WTC11 (cell line): ENCODE measurements at regions not wholly inside any gene's neighbourhood (a gene's known extent, or its start where the extent isn't known, plus 50 kb on each side); places are given as distances from the start of the nearest gene placed in this dataset.

ENCODE experiments used
- ATAC-seq: fragments of 200-7000 bp; cut with Tn5 transposase; 2 replicates; pipeline ENCODE4 v1.10.0; 2021; ENCODE audit warnings: mild to moderate bottlenecking, moderate library complexity
- CTCF ChIA-PET: fragments of 300-600 bp; sonication (Branson Sonifier 250); formaldehyde crosslinking; loops from one replicate; lab custom pipeline; 2021; ENCODE audit warnings: antibody characterized with exemption; lab: Charles Lee
- POLR2A ChIA-PET: fragments of 350-600 bp; sonication (Branson Sonifier 250); formaldehyde crosslinking; loops from one replicate; lab custom pipeline; 2021; ENCODE audit warnings: antibody characterized with exemption; lab: Charles Lee
- DNase-seq: peaks from one replicate; pipeline ENCODE4 v3.0.0; 2021; ENCODE audit warnings: low spot score
- H3K27ac Mint-ChIP-seq: 2 replicates; pipeline ENCODE4 v1.8.0; 2021; ENCODE audit warnings: mixed read lengths
- H3K27me3 Mint-ChIP-seq: 2 replicates; pipeline ENCODE4 v1.8.0; 2021; ENCODE audit warnings: low read depth, mild to moderate bottlenecking, moderate library complexity, mixed read lengths
- H3K36me3 Mint-ChIP-seq: 2 replicates; pipeline ENCODE4 v1.8.0; 2021; ENCODE audit warnings: mixed read lengths
- H3K4me1 Mint-ChIP-seq: 2 replicates; pipeline ENCODE4 v1.8.0; 2022; ENCODE audit warnings: mixed read lengths
- H3K4me3 Mint-ChIP-seq: 2 replicates; pipeline ENCODE4 v1.8.0; 2021; ENCODE audit warnings: mild to moderate bottlenecking, moderate library complexity, mixed read lengths
- H3K9me3 Mint-ChIP-seq: 2 replicates; pipeline ENCODE4 v1.8.0; 2021; ENCODE audit warnings: mixed read lengths
- FOXK1 ChIP-seq: sonication (generic); formaldehyde crosslinking; IDR thresholded peaks from 2 replicates; pipeline ENCODE4 v1.8.0; 2022; ENCODE audit warnings: mild to moderate bottlenecking, moderate library complexity, missing genetic modification reagents
- MYBL2 ChIP-seq: sonication (generic); formaldehyde crosslinking; IDR thresholded peaks from 2 replicates; pipeline ENCODE4 v1.8.1; 2023; ENCODE audit warnings: mild to moderate bottlenecking, moderate library complexity, missing genetic modification reagents
- RELA ChIP-seq: sonication (generic); formaldehyde crosslinking; IDR thresholded peaks from 2 replicates; pipeline ENCODE4 v1.8.1; 2022; ENCODE audit warnings: missing genetic modification reagents, mild to moderate bottlenecking, borderline replicate concordance
- SMAD4 ChIP-seq: sonication (generic); formaldehyde crosslinking; IDR thresholded peaks from 2 replicates; pipeline ENCODE4 v1.8.0; 2022; ENCODE audit warnings: mild to moderate bottlenecking, missing genetic modification reagents
- ZNF138 ChIP-seq: sonication (generic); formaldehyde crosslinking; conservative IDR thresholded peaks from 2 replicates; pipeline ENCODE4 v1.8.1; 2022; ENCODE audit warnings: mild to moderate bottlenecking, moderate library complexity, missing genetic modification reagents
- ZNF416 ChIP-seq: fragments of 250-450 bp; sonication (Bioruptor Pico); IDR thresholded peaks from 2 replicates; pipeline ENCODE4 v1.9.0; 2021; ENCODE audit warnings: mild to moderate bottlenecking, inconsistent platforms
- ZNF423 ChIP-seq: fragments of 250-450 bp; sonication (Bioruptor Pico); IDR thresholded peaks from 2 replicates; pipeline ENCODE4 v2.1.2; 2022; ENCODE audit warnings: mild to moderate bottlenecking, moderate library complexity
- TF ChIP-seq, protein P1 (sequence below): sonication (generic); formaldehyde crosslinking; conservative IDR thresholded peaks from 2 replicates; pipeline ENCODE4 v1.8.1; 2022; ENCODE audit warnings: mild to moderate bottlenecking, missing genetic modification reagents
- TF ChIP-seq, protein P2 (sequence below): sonication (generic); formaldehyde crosslinking; IDR thresholded peaks from 2 replicates; pipeline ENCODE4 v1.8.0; 2022; ENCODE audit warnings: mild to moderate bottlenecking, missing genetic modification reagents
- TF ChIP-seq, protein P3 (sequence below): sonication (generic); formaldehyde crosslinking; IDR thresholded peaks from 2 replicates; pipeline ENCODE4 v1.8.1; 2023; ENCODE audit warnings: mild to moderate bottlenecking, missing genetic modification reagents, moderate library complexity
- TF ChIP-seq, protein P4 (sequence below): sonication (generic); formaldehyde crosslinking; IDR thresholded peaks from 2 replicates; pipeline ENCODE4 v1.8.1; 2023; ENCODE audit warnings: mild to moderate bottlenecking, missing genetic modification reagents, borderline replicate concordance
- TF ChIP-seq, protein P5 (sequence below): sonication (generic); formaldehyde crosslinking; IDR thresholded peaks from 2 replicates; pipeline ENCODE4 v1.8.0; 2023; ENCODE audit warnings: missing genetic modification reagents, mild to moderate bottlenecking, borderline replicate concordance
- TF ChIP-seq, protein P6 (sequence below): sonication (generic); formaldehyde crosslinking; IDR thresholded peaks from 2 replicates; pipeline ENCODE4 v1.8.1; 2022; ENCODE audit warnings: low read depth, missing genetic modification reagents, borderline replicate concordance

DNA sequence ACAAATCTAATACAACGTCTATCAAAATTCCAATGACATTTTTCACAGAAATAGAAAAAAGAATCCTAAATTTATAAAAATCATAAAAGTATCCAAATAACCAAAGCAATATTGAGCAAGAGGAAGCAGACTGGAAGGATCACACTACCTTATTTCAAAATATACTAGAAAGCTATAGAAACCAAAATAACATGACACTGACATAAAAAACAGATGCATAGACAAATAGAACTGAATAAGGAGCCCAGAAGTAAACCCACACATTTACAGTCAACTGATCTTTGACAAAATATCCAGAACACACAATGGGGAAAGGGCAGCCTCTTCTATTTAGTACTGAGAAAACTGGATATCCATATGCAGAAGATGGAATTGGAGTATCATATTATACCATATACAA, 217.5 kb downstream of the MACC1 start:
- H3K27ac Mint-ChIP-seq, result no peak overlapping the region; the same call in 1 of the 2 replicates
- H3K9me3 Mint-ChIP-seq, result peaks cover 2% of the 10 kb centered on the region; the same call in 1 of the 2 replicates
- TF ChIP-seq, protein P1, sequence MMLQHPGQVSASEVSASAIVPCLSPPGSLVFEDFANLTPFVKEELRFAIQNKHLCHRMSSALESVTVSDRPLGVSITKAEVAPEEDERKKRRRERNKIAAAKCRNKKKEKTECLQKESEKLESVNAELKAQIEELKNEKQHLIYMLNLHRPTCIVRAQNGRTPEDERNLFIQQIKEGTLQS (CRISPR knock-in tag), result no peak
- TF ChIP-seq, protein P2, sequence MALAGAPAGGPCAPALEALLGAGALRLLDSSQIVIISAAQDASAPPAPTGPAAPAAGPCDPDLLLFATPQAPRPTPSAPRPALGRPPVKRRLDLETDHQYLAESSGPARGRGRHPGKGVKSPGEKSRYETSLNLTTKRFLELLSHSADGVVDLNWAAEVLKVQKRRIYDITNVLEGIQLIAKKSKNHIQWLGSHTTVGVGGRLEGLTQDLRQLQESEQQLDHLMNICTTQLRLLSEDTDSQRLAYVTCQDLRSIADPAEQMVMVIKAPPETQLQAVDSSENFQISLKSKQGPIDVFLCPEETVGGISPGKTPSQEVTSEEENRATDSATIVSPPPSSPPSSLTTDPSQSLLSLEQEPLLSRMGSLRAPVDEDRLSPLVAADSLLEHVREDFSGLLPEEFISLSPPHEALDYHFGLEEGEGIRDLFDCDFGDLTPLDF, result no peak
- TF ChIP-seq SMAD4 (CRISPR knock-in tag) (no peak), FOXK1 (CRISPR knock-in tag) (no peak), MYBL2 (CRISPR knock-in tag) (no peak)
- TF ChIP-seq, protein P3, sequence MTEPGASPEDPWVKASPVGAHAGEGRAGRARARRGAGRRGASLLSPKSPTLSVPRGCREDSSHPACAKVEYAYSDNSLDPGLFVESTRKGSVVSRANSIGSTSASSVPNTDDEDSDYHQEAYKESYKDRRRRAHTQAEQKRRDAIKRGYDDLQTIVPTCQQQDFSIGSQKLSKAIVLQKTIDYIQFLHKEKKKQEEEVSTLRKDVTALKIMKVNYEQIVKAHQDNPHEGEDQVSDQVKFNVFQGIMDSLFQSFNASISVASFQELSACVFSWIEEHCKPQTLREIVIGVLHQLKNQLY (CRISPR knock-in tag), result no peak
- CTCF ChIA-PET, result no interaction called here
- POLR2A ChIA-PET, result interaction anchor here (0.7 kb wide), 1 partner anchor 34 kb away, joined by 3 read pairs; no protein-coding TSS in a partner anchor
- ATAC-seq (no peak), DNase-seq (no peak)
- peaks cover 11% of the 10 kb centered on the region for H3K4me1 Mint-ChIP-seq
- no peaks in the 10 kb centered on the region for H3K27me3 Mint-ChIP-seq
- no peak overlapping the region for H3K4me3 Mint-ChIP-seq
- H3K36me3 Mint-ChIP-seq, result peaks cover 17% of the 10 kb centered on the region

DNA sequence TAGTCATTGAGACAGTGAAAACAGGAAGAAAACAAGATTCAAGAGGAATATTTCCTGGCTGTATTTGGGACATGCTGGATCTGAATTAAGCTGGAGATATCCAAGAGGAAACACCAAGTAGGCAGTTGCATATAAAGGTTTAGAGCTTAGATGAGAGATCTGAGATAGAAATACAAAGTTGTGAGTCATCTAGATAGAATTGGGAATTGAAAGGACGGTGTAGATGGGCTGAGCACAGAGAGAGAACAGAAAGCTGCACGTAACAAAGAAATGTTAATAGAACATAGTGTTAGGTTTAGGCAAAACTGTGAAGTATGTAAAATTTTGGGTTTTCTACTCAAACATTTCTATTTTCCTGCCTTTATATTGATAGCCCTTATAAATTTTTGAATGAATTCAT, 218.5 kb upstream of the TMEM196 start:
- peaks cover 44% of the 10 kb centered on the region for H3K4me1 Mint-ChIP-seq
- H3K36me3 Mint-ChIP-seq, result peaks cover 34% of the 10 kb centered on the region
- H3K27ac Mint-ChIP-seq, result peak overlapping the region; percentile 30; the same call in 1 of the 2 replicates
- CTCF ChIA-PET, result interaction anchor here (1.3 kb wide), 1 partner anchor 180 kb away, joined by 3 read pairs; no protein-coding TSS in a partner anchor
- DNase-seq (no peak), ATAC-seq (no peak)
- peaks cover 11% of the 10 kb centered on the region for H3K9me3 Mint-ChIP-seq
- H3K4me3 Mint-ChIP-seq, result no peak overlapping the region
- H3K27me3 Mint-ChIP-seq, result no peaks in the 10 kb centered on the region
- POLR2A ChIA-PET, result no interaction called here
- TF ChIP-seq RELA (CRISPR knock-in tag), result no peak

DNA sequence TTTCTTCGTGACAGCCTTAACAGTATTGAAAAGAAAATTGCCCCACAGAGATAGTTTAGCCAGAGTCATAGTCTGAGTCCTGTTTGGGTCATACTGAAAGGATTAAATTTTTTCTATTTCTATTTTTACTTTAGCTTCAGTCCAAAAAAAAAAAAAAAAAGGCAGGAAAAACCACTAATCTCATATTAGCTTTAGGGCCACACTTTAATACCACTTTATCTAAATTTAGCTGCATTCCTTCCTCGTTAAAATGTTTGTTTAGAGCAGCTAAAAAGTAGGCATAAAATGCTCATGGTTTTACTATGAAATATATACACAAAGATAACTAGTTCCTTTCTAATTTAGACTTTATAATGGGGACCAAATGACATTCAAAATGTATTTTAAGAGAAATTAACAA, 216.5 kb upstream of the TMEM196 start:
- Mint-ChIP-seq H3K4me3 (no peak overlapping the region), H3K9me3 (peaks cover 11% of the 10 kb centered on the region), H3K27me3 (no peaks in the 10 kb centered on the region), H3K27ac (no peak overlapping the region), H3K36me3 (peaks cover 46% of the 10 kb centered on the region), H3K4me1 (peaks cover 63% of the 10 kb centered on the region)
- no peak for DNase-seq
- POLR2A ChIA-PET, result no interaction called here
- CTCF ChIA-PET, result interaction anchor here (0.6 to 0.7 kb wide), 2 partner anchors 18 to 242 kb away, joined by 3 to 4 read pairs; no protein-coding TSS in a partner anchor
- TF ChIP-seq, protein P4, sequence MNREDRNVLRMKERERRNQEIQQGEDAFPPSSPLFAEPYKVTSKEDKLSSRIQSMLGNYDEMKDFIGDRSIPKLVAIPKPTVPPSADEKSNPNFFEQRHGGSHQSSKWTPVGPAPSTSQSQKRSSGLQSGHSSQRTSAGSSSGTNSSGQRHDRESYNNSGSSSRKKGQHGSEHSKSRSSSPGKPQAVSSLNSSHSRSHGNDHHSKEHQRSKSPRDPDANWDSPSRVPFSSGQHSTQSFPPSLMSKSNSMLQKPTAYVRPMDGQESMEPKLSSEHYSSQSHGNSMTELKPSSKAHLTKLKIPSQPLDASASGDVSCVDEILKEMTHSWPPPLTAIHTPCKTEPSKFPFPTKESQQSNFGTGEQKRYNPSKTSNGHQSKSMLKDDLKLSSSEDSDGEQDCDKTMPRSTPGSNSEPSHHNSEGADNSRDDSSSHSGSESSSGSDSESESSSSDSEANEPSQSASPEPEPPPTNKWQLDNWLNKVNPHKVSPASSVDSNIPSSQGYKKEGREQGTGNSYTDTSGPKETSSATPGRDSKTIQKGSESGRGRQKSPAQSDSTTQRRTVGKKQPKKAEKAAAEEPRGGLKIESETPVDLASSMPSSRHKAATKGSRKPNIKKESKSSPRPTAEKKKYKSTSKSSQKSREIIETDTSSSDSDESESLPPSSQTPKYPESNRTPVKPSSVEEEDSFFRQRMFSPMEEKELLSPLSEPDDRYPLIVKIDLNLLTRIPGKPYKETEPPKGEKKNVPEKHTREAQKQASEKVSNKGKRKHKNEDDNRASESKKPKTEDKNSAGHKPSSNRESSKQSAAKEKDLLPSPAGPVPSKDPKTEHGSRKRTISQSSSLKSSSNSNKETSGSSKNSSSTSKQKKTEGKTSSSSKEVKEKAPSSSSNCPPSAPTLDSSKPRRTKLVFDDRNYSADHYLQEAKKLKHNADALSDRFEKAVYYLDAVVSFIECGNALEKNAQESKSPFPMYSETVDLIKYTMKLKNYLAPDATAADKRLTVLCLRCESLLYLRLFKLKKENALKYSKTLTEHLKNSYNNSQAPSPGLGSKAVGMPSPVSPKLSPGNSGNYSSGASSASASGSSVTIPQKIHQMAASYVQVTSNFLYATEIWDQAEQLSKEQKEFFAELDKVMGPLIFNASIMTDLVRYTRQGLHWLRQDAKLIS (CRISPR knock-in tag), result no peak
- TF ChIP-seq ZNF138 (CRISPR knock-in tag) (no peak), ZNF416 (CRISPR knock-in tag) (no peak), MYBL2 (CRISPR knock-in tag) (no peak), SMAD4 (CRISPR knock-in tag) (no peak), ZNF423 (no peak)
- TF ChIP-seq, protein P5, sequence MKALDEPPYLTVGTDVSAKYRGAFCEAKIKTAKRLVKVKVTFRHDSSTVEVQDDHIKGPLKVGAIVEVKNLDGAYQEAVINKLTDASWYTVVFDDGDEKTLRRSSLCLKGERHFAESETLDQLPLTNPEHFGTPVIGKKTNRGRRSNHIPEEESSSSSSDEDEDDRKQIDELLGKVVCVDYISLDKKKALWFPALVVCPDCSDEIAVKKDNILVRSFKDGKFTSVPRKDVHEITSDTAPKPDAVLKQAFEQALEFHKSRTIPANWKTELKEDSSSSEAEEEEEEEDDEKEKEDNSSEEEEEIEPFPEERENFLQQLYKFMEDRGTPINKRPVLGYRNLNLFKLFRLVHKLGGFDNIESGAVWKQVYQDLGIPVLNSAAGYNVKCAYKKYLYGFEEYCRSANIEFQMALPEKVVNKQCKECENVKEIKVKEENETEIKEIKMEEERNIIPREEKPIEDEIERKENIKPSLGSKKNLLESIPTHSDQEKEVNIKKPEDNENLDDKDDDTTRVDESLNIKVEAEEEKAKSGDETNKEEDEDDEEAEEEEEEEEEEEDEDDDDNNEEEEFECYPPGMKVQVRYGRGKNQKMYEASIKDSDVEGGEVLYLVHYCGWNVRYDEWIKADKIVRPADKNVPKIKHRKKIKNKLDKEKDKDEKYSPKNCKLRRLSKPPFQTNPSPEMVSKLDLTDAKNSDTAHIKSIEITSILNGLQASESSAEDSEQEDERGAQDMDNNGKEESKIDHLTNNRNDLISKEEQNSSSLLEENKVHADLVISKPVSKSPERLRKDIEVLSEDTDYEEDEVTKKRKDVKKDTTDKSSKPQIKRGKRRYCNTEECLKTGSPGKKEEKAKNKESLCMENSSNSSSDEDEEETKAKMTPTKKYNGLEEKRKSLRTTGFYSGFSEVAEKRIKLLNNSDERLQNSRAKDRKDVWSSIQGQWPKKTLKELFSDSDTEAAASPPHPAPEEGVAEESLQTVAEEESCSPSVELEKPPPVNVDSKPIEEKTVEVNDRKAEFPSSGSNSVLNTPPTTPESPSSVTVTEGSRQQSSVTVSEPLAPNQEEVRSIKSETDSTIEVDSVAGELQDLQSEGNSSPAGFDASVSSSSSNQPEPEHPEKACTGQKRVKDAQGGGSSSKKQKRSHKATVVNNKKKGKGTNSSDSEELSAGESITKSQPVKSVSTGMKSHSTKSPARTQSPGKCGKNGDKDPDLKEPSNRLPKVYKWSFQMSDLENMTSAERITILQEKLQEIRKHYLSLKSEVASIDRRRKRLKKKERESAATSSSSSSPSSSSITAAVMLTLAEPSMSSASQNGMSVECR (CRISPR knock-in tag), result no peak
- TF ChIP-seq, protein P6, sequence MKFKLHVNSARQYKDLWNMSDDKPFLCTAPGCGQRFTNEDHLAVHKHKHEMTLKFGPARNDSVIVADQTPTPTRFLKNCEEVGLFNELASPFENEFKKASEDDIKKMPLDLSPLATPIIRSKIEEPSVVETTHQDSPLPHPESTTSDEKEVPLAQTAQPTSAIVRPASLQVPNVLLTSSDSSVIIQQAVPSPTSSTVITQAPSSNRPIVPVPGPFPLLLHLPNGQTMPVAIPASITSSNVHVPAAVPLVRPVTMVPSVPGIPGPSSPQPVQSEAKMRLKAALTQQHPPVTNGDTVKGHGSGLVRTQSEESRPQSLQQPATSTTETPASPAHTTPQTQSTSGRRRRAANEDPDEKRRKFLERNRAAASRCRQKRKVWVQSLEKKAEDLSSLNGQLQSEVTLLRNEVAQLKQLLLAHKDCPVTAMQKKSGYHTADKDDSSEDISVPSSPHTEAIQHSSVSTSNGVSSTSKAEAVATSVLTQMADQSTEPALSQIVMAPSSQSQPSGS (CRISPR knock-in tag), result no peak
- ATAC-seq, result no peak
